VCaP (cell line): ENCODE measurements at regions not wholly inside any gene's neighbourhood (a gene's known extent, or its start where the extent isn't known, plus 50 kb on each side); places are given as distances from the start of the nearest gene placed in this dataset.

ENCODE experiments used
- H3K27ac ChIP-seq: fragments of 450-650 bp; 2 replicates; pipeline ENCODE4 v1.5.1; 2017
- CTCF ChIP-seq: fragments of 450-650 bp; conservative IDR thresholded peaks from 2 replicates; pipeline ENCODE4 v1.5.1; 2017; ENCODE audit warnings: mild to moderate bottlenecking, moderate library complexity

- no peak overlapping the region for H3K27ac ChIP-seq
- no peak for TF ChIP-seq CTCF
Measured at GRCh38 chr19:28744943-28745342, 468.0 kb downstream of the UQCRFS1 start.

GRCh38 chr19:28744014-28744413, 468.9 kb downstream of the UQCRFS1 start:
- no peak overlapping the region for H3K27ac ChIP-seq
- TF ChIP-seq CTCF, result no peak

GRCh38 chr19:28737021-28737895, 475.7 kb downstream of the UQCRFS1 start:
- peak overlapping the region; percentile 27 for H3K27ac ChIP-seq

GRCh38 chr19:28736528-28736927, 476.4 kb downstream of the UQCRFS1 start:
- H3K27ac ChIP-seq, result peak overlapping the region; percentile 27; the same call in 1 of the 2 replicates
- no peak for TF ChIP-seq CTCF

More at GRCh38 chr19:28737021-28737895, 475.7 kb downstream of the UQCRFS1 start:
- peak; percentile 83 for TF ChIP-seq CTCF

GRCh38 chr19:28731577-28731976, 481.4 kb downstream of the UQCRFS1 start:
- H3K27ac ChIP-seq, result no peak overlapping the region
- TF ChIP-seq CTCF, result no peak

GRCh38 chr19:28730791-28731512, 482.0 kb downstream of the UQCRFS1 start:
- no peak for TF ChIP-seq CTCF
- H3K27ac ChIP-seq, result no peak overlapping the region

GRCh38 chr19:28727480-28728159, 485.3 kb downstream of the UQCRFS1 start:
- H3K27ac ChIP-seq, result no peak overlapping the region
- TF ChIP-seq CTCF, result no peak
